Fibroblast of the aortic adventitia (primary cell): ENCODE measurements at regions not wholly inside any gene's neighbourhood (a gene's known extent, or its start where the extent isn't known, plus 50 kb on each side); places are given as distances from the start of the nearest gene placed in this dataset.

Experiments used
- DNase-seq: peaks from one replicate; pipeline ENCODE4 v3.0.0-alpha.2; 2010; ENCODE audit warnings: low read depth
- H3K4me3 ChIP-seq: 2 replicates; pipeline ENCODE4 v1.5.1; 2011; ENCODE audit warnings: low read depth, mild to moderate bottlenecking, control low read depth, low read length, moderate library complexity
- TF ChIP-seq, protein P1 (sequence below): IDR thresholded peaks from 2 replicates; pipeline ENCODE4 v1.5.1; 2011; ENCODE audit warnings: mild to moderate bottlenecking, low read length, control low read depth, inconsistent platforms; ENCODE audit not compliant: insufficient read depth

DNA sequence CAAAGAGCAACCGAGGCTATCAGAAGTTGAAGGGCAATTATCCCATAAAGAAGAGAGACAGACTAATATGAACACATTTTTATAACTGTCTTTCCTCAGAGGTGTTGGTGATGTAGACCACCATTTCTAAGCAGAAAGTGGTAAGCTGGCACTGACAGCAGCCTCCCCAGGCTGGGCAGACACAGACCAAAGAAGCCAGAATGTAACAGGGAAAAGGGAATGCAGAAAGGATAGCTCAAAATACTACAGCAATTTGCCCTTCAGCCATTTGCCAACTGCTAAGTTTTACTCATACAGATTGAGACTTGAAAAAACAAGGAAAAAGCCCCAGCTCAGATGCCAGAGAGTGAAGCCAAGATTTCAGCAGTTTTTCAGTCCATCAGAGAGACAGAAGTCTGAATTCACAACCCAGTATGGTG is 73.5 kb upstream of the ABI3BP start:
- H3K4me3 ChIP-seq, result peak overlapping the region; percentile 1
- DNase-seq, result peak; percentile 77
- TF ChIP-seq, protein P1, sequence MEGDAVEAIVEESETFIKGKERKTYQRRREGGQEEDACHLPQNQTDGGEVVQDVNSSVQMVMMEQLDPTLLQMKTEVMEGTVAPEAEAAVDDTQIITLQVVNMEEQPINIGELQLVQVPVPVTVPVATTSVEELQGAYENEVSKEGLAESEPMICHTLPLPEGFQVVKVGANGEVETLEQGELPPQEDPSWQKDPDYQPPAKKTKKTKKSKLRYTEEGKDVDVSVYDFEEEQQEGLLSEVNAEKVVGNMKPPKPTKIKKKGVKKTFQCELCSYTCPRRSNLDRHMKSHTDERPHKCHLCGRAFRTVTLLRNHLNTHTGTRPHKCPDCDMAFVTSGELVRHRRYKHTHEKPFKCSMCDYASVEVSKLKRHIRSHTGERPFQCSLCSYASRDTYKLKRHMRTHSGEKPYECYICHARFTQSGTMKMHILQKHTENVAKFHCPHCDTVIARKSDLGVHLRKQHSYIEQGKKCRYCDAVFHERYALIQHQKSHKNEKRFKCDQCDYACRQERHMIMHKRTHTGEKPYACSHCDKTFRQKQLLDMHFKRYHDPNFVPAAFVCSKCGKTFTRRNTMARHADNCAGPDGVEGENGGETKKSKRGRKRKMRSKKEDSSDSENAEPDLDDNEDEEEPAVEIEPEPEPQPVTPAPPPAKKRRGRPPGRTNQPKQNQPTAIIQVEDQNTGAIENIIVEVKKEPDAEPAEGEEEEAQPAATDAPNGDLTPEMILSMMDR, result no peak

DNA sequence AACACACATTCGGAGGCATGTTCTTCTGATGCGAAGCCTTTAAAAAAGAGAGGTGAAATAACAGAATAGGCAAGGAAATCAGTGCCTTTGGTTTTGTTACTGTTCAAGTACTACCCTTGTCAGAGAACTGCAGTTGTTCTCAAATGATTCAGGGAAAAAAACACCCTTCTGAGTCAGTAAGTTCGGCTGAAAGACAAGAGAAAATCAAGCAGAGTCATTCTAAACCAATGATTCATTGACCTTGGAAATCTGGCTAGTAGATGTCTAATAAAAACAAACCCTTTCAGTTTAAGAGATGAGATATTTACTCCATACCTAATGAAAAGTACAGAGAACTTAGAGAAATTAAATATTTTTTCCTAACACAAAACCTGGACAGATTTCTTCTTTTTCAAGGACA is 72.7 kb upstream of the ABI3BP start:
- H3K4me3 ChIP-seq, result no peak overlapping the region
- TF ChIP-seq, protein P1, result no peak
- peak; percentile 92 for DNase-seq

DNA sequence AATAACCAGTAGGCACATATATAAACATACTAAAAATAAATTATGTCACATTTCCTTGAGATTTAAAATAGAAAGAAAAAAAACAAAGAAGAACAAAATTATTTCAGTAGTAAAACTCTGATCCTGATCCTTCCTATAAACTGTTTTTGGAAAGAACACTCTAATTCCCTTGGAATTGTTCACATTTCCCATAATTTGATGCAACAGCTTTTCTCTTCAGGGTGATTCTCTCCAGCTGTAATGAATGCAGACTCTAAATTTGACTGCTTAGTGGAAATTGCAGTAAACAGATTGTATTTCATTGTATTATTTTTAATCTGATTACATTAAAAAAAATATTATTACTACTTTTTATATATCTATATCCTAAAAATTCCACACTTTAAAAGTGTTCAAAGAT is 70.2 kb upstream of the ABI3BP start:
- H3K4me3 ChIP-seq, result no peak overlapping the region
- DNase-seq, result peak; percentile 14
- TF ChIP-seq, protein P1, result no peak

DNA sequence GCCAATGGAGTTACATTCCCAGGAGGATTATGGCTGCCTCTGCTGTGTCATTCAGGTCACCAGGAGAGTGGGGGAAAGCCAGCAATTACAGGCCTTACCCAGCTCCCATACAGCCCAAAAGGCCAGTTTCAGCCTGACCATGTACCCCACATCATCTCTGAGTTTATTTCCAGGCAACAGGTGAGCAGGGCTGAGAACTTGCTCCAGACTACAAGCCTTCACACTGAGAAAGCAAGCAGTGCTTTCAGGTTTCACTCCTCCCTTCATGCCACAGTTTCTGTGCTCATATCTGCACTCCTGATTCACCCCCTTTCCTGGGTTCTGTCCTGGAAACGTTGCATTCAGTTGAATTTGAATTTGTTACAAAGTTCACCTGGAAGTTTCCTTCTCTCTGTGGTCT is 68.1 kb upstream of the ABI3BP start:
- TF ChIP-seq, protein P1, result no peak
- DNase-seq, result no peak
- H3K4me3 ChIP-seq, result no peak overlapping the region

- TF ChIP-seq, protein P1, result no peak
- H3K4me3 ChIP-seq, result no peak overlapping the region
- no peak for DNase-seq
These were observed 57.6 kb upstream of the ABI3BP start for GRCh38 chr3:101050866-101051265.

GRCh38 chr3:101050046-101050445 is 56.8 kb upstream of the ABI3BP start:
- H3K4me3 ChIP-seq, result no peak overlapping the region
- no peak for DNase-seq
- TF ChIP-seq, protein P1, result no peak

GRCh38 chr3:101049532-101049931 is 56.3 kb upstream of the ABI3BP start:
- H3K4me3 ChIP-seq, result no peak overlapping the region
- TF ChIP-seq, protein P1, result no peak
- no peak for DNase-seq
